Inflammatory macrophage (primary cell): ENCODE measurements at regions not wholly inside any gene's neighbourhood (a gene's known extent, or its start where the extent isn't known, plus 50 kb on each side); places are given as distances from the start of the nearest gene placed in this dataset.

Source experiments
- DNase-seq, 2 donors: peaks; one replicate each; pipeline ENCODE4 v3.0.0-alpha.2; 2020 to 2022

DNA sequence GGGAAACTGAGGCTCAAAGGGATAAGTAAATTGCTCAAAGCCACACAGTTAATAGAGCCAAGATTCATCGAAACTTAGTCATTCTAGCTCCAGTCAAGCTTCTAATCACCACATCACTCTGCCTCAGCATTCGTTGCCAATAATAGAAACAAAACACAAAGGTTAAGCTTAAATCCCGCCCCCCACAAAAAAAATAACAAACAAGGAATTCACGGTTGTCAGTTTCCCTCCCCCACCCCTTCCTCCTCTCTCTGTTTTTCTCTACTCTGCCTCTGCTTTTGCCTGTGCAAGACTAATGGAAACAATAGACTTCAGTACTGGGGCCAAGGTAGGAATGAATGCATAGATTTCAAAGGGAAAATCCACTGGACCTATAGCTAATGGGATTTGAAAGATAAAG is 70.7 kb upstream of the ZNF644 start:
- no peak for DNase-seq

DNA sequence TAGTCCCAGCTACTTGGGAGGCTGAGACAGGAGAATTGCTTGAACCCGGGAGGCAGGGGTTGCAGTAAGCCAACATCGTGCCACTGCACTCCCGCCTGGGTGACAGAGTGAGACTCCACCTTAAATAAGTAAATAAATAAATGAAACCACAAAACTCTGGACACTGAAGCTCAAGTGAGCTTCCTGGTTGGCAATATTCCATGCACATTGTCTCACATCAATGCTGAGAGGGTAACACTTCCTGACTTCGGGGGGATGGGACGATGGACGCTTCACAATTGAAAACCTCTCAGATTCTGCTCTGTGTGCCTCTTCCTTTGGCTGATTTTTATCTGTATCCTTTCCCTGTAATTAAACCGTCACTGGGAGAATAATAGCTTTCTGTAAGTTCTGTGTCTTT is 70.0 kb upstream of the ZNF644 start:
- DNase-seq: no peak

DNA sequence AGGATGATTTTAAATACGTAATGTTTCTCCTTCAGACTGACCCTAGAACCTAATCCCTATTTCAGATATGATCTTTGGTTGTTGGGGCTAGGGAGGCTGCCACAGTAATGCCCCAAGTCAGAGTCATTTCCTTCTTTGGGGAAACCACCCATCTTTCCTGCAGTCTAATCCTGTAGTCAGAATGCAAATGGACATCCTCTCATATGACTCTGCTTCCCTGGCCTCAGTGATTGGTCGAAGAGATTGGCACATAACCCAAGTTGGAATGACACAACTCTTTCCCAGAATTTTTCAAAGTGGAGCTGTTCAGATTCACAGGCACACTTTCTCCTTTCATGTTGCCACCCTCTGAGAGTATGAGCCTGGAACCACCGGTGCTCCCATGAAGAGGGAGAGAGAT is 58.8 kb upstream of the ZNF644 start:
- no peak for DNase-seq

DNA sequence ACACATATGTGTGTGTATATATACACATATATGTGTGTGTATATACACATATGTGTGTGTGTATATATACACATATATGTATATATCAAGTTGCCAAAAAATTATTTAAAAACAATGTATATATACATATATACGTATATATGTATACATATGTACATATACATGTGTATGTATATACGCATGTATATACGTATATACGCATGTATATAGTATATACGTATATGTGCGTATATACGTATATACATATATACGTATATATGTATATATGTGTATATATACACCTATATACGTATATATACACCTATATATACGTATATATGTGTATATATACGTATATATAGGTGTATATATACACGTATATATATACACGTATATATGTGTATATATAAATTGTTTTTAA is 57.0 kb upstream of the ZNF644 start:
- DNase-seq: no peak

DNA sequence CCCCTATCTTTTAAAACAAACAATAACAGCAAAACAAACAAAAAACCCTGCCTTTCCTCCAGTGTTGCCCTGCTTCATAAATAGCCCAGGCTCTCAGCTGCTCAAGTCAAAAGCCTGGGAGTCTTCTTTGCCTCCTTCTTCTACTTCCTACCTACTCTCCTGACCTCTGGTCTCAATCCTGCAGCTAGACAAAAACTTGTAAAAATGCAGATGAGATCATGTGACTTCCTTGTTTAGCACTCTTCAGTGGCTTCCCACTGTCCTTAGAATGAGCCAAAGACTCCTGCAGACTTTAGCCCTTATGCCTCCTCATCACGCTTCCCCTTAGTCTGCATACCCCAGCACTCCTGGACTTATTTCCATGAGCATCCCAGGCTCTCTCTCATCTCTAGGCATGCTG is 55.0 kb upstream of the ZNF644 start:
- DNase-seq: no peak

DNA sequence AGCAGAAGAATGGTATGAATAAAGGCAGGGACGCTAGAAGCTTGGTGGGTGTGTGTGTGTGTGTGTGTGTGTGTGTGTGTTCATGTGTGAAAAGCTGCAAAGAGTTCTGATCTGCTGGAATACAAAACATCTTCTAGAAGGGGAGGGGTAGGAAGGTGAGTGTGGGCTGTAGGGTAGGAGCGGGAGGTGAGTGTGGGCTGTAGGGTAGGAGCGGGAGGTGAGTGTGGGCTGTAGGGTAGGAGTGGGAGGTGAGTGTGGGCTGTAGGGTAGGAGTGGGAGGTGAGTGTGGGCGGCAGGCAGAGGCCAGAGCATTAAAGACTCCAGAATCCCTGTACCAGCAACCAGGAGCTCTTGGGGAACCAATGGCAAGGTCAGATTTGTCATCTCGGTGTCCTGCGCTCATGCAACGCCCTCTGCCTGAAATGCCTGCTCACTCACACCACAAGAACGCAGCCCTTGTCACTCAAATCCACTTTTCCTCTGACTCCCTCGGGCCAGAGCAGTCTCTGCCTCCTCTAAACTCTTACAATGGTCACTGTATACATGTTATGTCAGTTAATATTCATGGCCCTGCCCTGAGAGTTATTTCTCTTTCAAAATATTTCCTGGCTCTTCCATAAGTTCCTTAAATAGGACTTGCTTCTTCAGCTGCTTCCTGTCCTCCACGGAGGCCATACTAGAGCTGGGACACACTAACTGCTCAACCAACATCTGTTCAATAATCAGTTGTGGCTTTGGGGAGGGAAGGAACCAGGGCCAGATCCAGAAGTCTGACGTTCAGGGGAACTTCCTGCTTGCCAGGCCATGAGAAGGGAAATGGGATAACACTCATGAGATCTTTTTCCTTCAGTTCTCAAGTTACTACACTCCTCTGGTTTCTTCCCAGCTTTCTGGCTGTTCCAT is 53.6 kb upstream of the ZNF644 start:
- DNase-seq: peak in 1 of 2 donors; percentile 18

DNA sequence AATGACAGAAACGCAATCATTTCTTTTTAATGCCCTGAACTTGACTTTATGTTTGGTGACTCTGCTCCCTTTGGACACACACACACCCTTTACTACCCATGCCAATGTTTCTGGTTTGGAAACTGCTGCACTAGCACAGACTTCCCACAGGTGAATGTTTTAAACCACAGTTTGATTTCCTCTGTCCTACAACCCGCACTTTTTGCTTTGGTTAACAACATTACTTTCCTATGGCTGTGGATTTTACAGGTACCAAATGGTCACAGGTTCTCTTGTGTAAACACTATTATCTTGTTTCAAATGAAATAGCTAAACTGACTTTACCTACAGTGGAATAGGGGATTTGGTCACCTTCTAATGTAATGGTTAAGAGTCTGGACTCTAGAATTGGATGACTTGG is 51.5 kb upstream of the ZNF644 start:
- DNase-seq: no peak

DNA sequence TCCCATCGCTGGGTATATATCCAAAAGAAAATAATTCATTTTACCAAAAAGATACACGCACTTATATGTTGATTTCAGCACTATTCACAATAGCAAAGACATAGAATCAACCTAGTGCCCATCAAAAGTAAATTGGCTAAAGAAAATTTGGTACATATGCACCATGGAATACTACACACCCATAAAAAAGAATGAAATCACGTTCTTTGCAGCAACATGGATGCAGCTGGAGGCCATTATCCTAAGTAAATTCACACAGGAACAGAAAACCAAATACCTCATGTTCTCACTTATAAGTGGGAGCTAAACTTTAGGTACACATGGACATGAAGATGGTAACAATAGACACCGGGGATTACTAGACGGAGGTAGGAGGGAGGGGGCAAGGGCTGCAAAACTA is 50.0 kb upstream of the ZNF644 start:
- DNase-seq: no peak
